SK-N-SH (cell line): ENCODE measurements at regions not wholly inside any gene's neighbourhood (a gene's known extent, or its start where the extent isn't known, plus 50 kb on each side); places are given as distances from the start of the nearest gene placed in this dataset.

Experiments used
- CTCF ChIA-PET: fragments of 300-600, 350-600 bp; formaldehyde crosslinking; extraction: SDS; loops from one replicate; lab custom pipeline; 2021; lab: Yijun Ruan, JAX
- POLR2A ChIA-PET: fragments of 350-600 bp; sonication (Branson Sonifier 250); formaldehyde crosslinking; extraction: SDS; loops from one replicate; lab custom pipeline; 2020; ENCODE audit warnings: antibody characterized with exemption, inconsistent platforms; lab: Yijun Ruan, JAX
- DNase-seq: peaks from one replicate; pipeline ENCODE4 v3.0.0; 2012
- H2AFZ ChIP-seq: fragments of 200-600 bp; sonication (generic); 2 replicates; pipeline ENCODE4 v1.8.1; 2016; ENCODE audit warnings: antibody characterized with exemption, mild to moderate bottlenecking, low read depth
- H3F3A ChIP-seq: fragments of 200-600 bp; sonication (generic); replicated peaks from 2 replicates; pipeline ENCODE3; 2016; ENCODE audit warnings: antibody characterized with exemption, mild to moderate bottlenecking; ENCODE audit not compliant: insufficient read depth
- H3K27ac ChIP-seq, 2 experiments: fragments of 200-500 bp in 1 of 2; fragments of 200-600 bp in 1 of 2; sonication (Bioruptor generic) in 1 of 2; sonication (generic), shearing (Covaris generic) in 1 of 2; 2 replicates each; pipeline versions ENCODE4 v1.5.1 to v1.6.1; 2014 to 2016; ENCODE audit warnings: low read depth in 2 of 2, inconsistent platforms in 1 of 2, low read length in 1 of 2, mild to moderate bottlenecking in 1 of 2, mixed read lengths in 1 of 2
- H3K27me3 ChIP-seq: fragments of 200-600 bp; sonication (generic), shearing (Covaris generic); 2 replicates; pipeline ENCODE4 v1.6.1; 2016; ENCODE audit warnings: mixed run types; ENCODE audit not compliant: insufficient read depth
- H3K36me3 ChIP-seq, 2 experiments: fragments of 200-500 bp in 1 of 2; fragments of 200-600 bp in 1 of 2; sonication (Bioruptor generic) in 1 of 2; sonication (generic) in 1 of 2; replicated peaks in 1 of 2; 2 replicates each; pipeline versions ENCODE3 to v1.5.1; 2014 to 2016; ENCODE audit warnings: low read length in 1 of 2, mild to moderate bottlenecking in 1 of 2; ENCODE audit not compliant: insufficient read depth in 2 of 2, control insufficient read depth in 1 of 2
- H3K4me1 ChIP-seq, 2 experiments: fragments of 200-500 bp in 1 of 2; fragments of 200-600 bp in 1 of 2; sonication (Bioruptor generic) in 1 of 2; sonication (generic), shearing (Covaris generic) in 1 of 2; 2 replicates each; pipeline versions ENCODE4 v1.5.1 to v1.6.1; 2014 to 2016; ENCODE audit warnings: low read depth in 1 of 2, low read length in 1 of 2, mixed run types in 1 of 2; ENCODE audit not compliant: insufficient read depth in 2 of 2, control insufficient read depth in 1 of 2
- H3K4me2 ChIP-seq: fragments of 200-600 bp; sonication (generic), shearing (Covaris generic); 2 replicates; pipeline ENCODE4 v1.6.1; 2017; ENCODE audit warnings: mixed run types
- H3K4me3 ChIP-seq, 2 experiments: fragments of 200-500 bp in 1 of 2; fragments of 200-600 bp in 1 of 2; sonication (Bioruptor generic) in 1 of 2; sonication (generic), shearing (Covaris generic) in 1 of 2; 2 replicates each; pipeline versions ENCODE4 v1.5.1 to v1.8.1; 2014 to 2016; ENCODE audit warnings: low read depth in 2 of 2, inconsistent platforms in 1 of 2, low read length in 1 of 2, mild to moderate bottlenecking in 1 of 2, mixed read lengths in 1 of 2, moderate library complexity in 1 of 2
- H3K79me2 ChIP-seq: fragments of 200-600 bp; sonication (generic); 2 replicates; pipeline ENCODE4 v1.8.1; 2017; ENCODE audit warnings: mild to moderate bottlenecking; ENCODE audit not compliant: insufficient read depth
- H3K9ac ChIP-seq: fragments of 200-600 bp; sonication (generic); 2 replicates; pipeline ENCODE4 v1.6.1; 2017; ENCODE audit warnings: mixed run types
- H3K9me2 ChIP-seq: fragments of 200-600 bp; sonication (generic); 2 replicates; pipeline ENCODE4 v1.6.1; 2017; ENCODE audit warnings: mixed run types
- H3K9me3 ChIP-seq: fragments of 200-600 bp; sonication (generic); 2 replicates; pipeline ENCODE4 v1.6.1; 2017; ENCODE audit warnings: mixed run types, mild to moderate bottlenecking, moderate library complexity
- H4K20me1 ChIP-seq: fragments of 200-600 bp; sonication (generic); 2 replicates; pipeline ENCODE4 v1.6.1; 2017; ENCODE audit warnings: mild to moderate bottlenecking, mixed run types; ENCODE audit not compliant: insufficient read depth
- CHD2 ChIP-seq: fragments of 150-350 bp; IDR thresholded peaks from 2 replicates; pipeline ENCODE4 v1.6.1; 2018; ENCODE audit warnings: low read length; ENCODE audit not compliant: partially characterized antibody
- FOSL2 ChIP-seq: IDR thresholded peaks from 2 replicates; pipeline ENCODE4 v1.4.0; 2012; ENCODE audit warnings: low read depth, mild to moderate bottlenecking, moderate library complexity, borderline replicate concordance
- FOXM1 ChIP-seq: IDR thresholded peaks from 2 replicates; pipeline ENCODE4 v1.4.0; 2012; ENCODE audit warnings: low read depth, mild to moderate bottlenecking
- GABPA ChIP-seq: IDR thresholded peaks from 2 replicates; pipeline ENCODE4 v1.4.0; 2012; ENCODE audit warnings: low read depth, mild to moderate bottlenecking
- JUND ChIP-seq: IDR thresholded peaks from 2 replicates; pipeline ENCODE4 v1.4.0; 2012
- MXI1 ChIP-seq: IDR thresholded peaks from 2 replicates; pipeline ENCODE4 v1.6.1; 2012; ENCODE audit warnings: mild to moderate bottlenecking, low read depth, low read length, improper control_type of control experiment
- NFIC ChIP-seq: IDR thresholded peaks from 2 replicates; pipeline ENCODE4 v1.4.0; 2012; ENCODE audit warnings: borderline replicate concordance
- RFX5 ChIP-seq: IDR thresholded peaks from 2 replicates; pipeline ENCODE4 v1.6.1; 2012; ENCODE audit warnings: mild to moderate bottlenecking, improper control_type of control experiment, low read length
- SIN3A ChIP-seq: IDR thresholded peaks from 2 replicates; pipeline ENCODE4 v1.6.1; 2012; ENCODE audit warnings: low read depth, mild to moderate bottlenecking, low read length, moderate library complexity, borderline replicate concordance
- SMC3 ChIP-seq: IDR thresholded peaks from 2 replicates; pipeline ENCODE4 v1.6.1; 2012; ENCODE audit warnings: low read depth, low read length, improper control_type of control experiment
- TEAD4 ChIP-seq: IDR thresholded peaks from 2 replicates; pipeline ENCODE4 v1.4.0; 2012; ENCODE audit warnings: mild to moderate bottlenecking, borderline replicate concordance; ENCODE audit not compliant: insufficient read depth
- YY1 ChIP-seq: IDR thresholded peaks from 2 replicates; pipeline ENCODE4 v1.4.0; 2012; ENCODE audit warnings: low read depth, mild to moderate bottlenecking
- WGBS: methylation state at CpG from one replicate; pipeline ENCODE4 v1.1.6; 2017; ENCODE audit warnings: low lambda C conversion rate; 5-methylcytosine and 5-hydroxymethylcytosine counted together
- TF ChIP-seq, protein P1 (sequence below): fragments of 200-600 bp; sonication (generic); IDR thresholded peaks from 2 replicates; pipeline ENCODE4 v1.6.1; 2017; ENCODE audit warnings: antibody characterized with exemption, mild to moderate bottlenecking, moderate library complexity
- TF ChIP-seq, protein P2 (sequence below): fragments of 150-350 bp; IDR thresholded peaks from 2 replicates; pipeline ENCODE4 v1.6.1; 2016; ENCODE audit warnings: mild to moderate bottlenecking, low read depth, low read length
- TF ChIP-seq, protein P3 (sequence below): IDR thresholded peaks from 2 replicates; pipeline ENCODE4 v1.4.0; 2012; ENCODE audit warnings: low read depth
- TF ChIP-seq, protein P4 (sequence below): IDR thresholded peaks from 2 replicates; pipeline ENCODE4 v1.6.1; 2012; ENCODE audit warnings: mild to moderate bottlenecking, low read depth, low read length, moderate library complexity
- TF ChIP-seq, protein P5 (sequence below): IDR thresholded peaks from 2 replicates; pipeline ENCODE4 v1.4.0; 2012; ENCODE audit warnings: low read depth, borderline replicate concordance
- TF ChIP-seq, protein P6 (sequence below): fragments of 150-350 bp; IDR thresholded peaks from 2 replicates; pipeline ENCODE4 v1.6.1; 2017; ENCODE audit warnings: antibody characterized with exemption, low read length, low read depth, borderline replicate concordance

DNA sequence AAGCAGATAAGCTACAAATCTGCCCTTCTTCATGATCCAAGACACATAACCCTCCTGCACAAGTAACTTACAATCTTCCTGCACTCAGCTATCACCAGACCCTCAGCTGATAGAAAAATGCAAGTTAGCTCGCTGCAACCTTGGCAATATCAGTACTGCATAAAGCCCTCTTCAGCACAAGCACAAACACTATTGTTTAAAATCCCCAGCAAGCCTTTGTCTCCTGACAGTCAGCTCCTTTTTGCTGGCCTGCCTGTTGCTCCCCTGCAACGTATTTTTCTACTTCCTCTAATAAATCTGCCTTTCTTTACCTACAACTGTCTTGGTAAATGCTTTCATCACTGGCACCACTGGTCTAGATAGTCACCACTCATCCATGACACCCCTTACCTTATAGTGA lies 59.8 kb downstream of the BAMBI start:
- CTCF ChIA-PET = interaction anchor here (1.6 kb wide), 1 partner anchor 290 kb away, joined by 4 read pairs; no protein-coding TSS in a partner anchor

More for the DNA sequence above, 59.8 kb downstream of the BAMBI start:
- 44% methylated on average over 2 of the region's 2 CpGs for WGBS
- Histone ChIP-seq H2AFZ (no peak overlapping the region), H3K9me2 (no peaks in the 10 kb centered on the region), H3K27me3 (no peaks in the 10 kb centered on the region; the same call in 1 of the 2 replicates), H3K4me2 (no peak overlapping the region), H3F3A (peaks cover 12% of the 10 kb centered on the region), H4K20me1 (no peaks in the 10 kb centered on the region), H3K79me2 (no peaks in the 10 kb centered on the region), H3K4me1 (peaks cover 0 to 4% of the 10 kb centered on the region in 2 experiments; a peak in 1 of 4 replicates), H3K9ac (no peak overlapping the region), H3K9me3 (no peaks in the 10 kb centered on the region), H3K27ac (no peak overlapping the region), H3K4me3 (no peak overlapping the region), H3K36me3 (no peaks in the 10 kb centered on the region)
- no peak for DNase-seq
- TF ChIP-seq SIN3A (no peak), JUND (no peak), FOXM1 (no peak), RFX5 (no peak), CHD2 (no peak), YY1 (no peak), NFIC (no peak), FOSL2 (no peak), GABPA (no peak), SMC3 (no peak), TEAD4 (no peak), MXI1 (no peak)
- TF ChIP-seq, protein P1, sequence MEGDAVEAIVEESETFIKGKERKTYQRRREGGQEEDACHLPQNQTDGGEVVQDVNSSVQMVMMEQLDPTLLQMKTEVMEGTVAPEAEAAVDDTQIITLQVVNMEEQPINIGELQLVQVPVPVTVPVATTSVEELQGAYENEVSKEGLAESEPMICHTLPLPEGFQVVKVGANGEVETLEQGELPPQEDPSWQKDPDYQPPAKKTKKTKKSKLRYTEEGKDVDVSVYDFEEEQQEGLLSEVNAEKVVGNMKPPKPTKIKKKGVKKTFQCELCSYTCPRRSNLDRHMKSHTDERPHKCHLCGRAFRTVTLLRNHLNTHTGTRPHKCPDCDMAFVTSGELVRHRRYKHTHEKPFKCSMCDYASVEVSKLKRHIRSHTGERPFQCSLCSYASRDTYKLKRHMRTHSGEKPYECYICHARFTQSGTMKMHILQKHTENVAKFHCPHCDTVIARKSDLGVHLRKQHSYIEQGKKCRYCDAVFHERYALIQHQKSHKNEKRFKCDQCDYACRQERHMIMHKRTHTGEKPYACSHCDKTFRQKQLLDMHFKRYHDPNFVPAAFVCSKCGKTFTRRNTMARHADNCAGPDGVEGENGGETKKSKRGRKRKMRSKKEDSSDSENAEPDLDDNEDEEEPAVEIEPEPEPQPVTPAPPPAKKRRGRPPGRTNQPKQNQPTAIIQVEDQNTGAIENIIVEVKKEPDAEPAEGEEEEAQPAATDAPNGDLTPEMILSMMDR = no peak
- TF ChIP-seq, protein P2, sequence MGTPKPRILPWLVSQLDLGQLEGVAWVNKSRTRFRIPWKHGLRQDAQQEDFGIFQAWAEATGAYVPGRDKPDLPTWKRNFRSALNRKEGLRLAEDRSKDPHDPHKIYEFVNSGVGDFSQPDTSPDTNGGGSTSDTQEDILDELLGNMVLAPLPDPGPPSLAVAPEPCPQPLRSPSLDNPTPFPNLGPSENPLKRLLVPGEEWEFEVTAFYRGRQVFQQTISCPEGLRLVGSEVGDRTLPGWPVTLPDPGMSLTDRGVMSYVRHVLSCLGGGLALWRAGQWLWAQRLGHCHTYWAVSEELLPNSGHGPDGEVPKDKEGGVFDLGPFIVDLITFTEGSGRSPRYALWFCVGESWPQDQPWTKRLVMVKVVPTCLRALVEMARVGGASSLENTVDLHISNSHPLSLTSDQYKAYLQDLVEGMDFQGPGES = no peak
- TF ChIP-seq, protein P3, sequence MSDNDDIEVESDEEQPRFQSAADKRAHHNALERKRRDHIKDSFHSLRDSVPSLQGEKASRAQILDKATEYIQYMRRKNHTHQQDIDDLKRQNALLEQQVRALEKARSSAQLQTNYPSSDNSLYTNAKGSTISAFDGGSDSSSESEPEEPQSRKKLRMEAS = no peak
- TF ChIP-seq, protein P4, sequence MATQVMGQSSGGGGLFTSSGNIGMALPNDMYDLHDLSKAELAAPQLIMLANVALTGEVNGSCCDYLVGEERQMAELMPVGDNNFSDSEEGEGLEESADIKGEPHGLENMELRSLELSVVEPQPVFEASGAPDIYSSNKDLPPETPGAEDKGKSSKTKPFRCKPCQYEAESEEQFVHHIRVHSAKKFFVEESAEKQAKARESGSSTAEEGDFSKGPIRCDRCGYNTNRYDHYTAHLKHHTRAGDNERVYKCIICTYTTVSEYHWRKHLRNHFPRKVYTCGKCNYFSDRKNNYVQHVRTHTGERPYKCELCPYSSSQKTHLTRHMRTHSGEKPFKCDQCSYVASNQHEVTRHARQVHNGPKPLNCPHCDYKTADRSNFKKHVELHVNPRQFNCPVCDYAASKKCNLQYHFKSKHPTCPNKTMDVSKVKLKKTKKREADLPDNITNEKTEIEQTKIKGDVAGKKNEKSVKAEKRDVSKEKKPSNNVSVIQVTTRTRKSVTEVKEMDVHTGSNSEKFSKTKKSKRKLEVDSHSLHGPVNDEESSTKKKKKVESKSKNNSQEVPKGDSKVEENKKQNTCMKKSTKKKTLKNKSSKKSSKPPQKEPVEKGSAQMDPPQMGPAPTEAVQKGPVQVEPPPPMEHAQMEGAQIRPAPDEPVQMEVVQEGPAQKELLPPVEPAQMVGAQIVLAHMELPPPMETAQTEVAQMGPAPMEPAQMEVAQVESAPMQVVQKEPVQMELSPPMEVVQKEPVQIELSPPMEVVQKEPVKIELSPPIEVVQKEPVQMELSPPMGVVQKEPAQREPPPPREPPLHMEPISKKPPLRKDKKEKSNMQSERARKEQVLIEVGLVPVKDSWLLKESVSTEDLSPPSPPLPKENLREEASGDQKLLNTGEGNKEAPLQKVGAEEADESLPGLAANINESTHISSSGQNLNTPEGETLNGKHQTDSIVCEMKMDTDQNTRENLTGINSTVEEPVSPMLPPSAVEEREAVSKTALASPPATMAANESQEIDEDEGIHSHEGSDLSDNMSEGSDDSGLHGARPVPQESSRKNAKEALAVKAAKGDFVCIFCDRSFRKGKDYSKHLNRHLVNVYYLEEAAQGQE = no peak
- TF ChIP-seq, protein P5, sequence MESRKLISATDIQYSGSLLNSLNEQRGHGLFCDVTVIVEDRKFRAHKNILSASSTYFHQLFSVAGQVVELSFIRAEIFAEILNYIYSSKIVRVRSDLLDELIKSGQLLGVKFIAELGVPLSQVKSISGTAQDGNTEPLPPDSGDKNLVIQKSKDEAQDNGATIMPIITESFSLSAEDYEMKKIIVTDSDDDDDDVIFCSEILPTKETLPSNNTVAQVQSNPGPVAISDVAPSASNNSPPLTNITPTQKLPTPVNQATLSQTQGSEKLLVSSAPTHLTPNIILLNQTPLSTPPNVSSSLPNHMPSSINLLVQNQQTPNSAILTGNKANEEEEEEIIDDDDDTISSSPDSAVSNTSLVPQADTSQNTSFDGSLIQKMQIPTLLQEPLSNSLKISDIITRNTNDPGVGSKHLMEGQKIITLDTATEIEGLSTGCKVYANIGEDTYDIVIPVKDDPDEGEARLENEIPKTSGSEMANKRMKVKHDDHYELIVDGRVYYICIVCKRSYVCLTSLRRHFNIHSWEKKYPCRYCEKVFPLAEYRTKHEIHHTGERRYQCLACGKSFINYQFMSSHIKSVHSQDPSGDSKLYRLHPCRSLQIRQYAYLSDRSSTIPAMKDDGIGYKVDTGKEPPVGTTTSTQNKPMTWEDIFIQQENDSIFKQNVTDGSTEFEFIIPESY = no peak
- TF ChIP-seq, protein P6, sequence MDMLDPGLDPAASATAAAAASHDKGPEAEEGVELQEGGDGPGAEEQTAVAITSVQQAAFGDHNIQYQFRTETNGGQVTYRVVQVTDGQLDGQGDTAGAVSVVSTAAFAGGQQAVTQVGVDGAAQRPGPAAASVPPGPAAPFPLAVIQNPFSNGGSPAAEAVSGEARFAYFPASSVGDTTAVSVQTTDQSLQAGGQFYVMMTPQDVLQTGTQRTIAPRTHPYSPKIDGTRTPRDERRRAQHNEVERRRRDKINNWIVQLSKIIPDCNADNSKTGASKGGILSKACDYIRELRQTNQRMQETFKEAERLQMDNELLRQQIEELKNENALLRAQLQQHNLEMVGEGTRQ = no peak
- POLR2A ChIA-PET = no interaction called here
